ENCODE measurements at regions not wholly inside any gene's neighbourhood (a gene's known extent, or its start where the extent isn't known, plus 50 kb on each side); places are given as distances from the start of the nearest gene placed in this dataset.

DNA sequence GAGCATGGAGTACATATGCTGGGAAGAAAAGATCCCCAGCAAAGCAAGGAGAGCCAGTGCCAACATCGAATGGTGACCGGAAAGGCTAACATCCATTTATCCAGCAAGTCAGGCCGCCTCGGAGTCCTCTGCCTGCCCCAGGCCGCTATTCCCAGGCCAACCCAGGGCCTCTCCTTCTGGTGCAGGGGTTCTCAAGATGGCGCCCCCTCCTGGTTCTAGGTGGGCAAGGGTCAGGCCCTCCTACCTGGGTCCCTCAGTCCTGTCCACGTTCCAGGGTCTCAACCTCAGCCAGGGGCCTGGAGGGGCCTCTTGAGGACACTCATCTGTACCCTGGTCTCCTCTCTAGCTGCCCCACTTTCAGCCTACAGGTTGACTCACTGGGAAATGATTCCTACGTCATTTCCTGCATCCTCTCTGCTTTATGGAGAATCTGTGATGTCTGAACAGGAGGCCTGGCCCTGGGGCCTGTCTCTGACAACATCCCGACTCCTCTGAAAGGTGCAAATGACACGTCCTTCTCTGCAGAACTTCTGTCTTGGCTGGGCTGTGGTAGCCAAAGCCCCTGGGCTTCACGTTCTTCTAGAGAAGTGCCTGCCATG is 145.3 kb downstream of the PSMG1 start:
- intact Hi-C loops (cut with DNase I), result no loop called here
- no peak for DNase-seq
- no peak for ATAC-seq

DNA sequence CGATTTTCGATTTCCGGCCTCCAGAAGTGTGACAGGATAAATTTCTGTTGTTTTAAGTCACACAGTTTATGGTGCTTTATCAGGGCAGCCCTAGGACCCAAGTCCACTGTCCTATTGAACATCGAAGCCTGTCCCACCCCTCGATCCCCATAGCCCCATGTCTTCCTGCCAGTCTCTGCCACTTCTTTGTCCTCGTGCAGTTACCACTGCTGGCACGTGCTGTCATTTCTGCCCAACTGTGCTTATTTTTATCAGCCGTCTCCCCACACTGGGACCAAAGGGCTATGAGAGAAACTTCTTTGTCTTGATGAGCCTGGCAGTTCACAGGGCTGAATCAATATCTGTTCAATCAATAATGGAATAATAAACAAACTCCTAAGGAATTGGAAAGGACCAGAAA is 146.7 kb downstream of the PSMG1 start:
- ATAC-seq (no peak), DNase-seq (no peak)
- intact Hi-C loops (cut with DNase I), result no loop called here

DNA sequence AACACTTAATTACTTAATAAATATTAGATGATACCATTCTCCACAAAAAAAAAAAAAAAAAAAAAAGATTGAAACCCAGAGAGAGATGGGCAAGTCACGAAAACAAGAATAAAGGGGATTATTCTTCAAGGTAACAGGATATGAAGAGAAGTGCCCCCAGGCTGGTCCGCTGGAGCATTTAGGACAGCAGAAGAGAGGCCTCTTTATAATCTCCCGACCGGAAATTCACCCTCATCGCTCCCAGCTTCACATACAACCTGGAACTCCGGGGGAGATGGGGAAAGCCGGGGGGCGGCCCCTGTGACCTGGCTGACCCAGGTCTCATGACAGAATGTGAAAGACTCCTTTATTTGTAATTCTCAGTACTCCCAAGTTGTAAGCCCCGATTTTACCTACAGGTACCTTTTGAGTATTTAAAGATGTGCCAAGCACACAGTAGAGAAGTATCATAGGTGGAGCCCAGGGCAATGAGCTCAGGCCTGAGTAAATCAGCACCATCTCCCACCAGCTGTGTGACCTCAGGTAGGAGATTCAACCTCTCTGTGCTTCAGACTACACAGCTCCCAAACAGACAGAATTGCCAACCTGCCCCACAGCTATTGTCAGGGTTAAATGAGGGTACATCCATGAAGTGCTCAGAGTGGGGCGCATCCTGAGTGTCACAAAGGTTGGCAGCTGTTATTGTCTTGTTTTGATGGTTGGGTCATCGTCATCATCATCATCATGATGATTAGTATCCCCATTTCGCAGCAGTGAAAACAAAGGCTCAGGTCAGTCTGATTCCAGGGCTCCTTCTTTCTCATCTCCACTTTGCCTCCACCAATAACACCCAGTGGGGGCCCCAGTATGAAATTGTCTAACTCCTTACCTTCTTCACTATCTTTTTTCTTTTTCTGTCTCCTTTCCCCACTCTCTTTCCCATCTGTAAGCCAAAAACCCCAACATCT is 148.4 kb downstream of the PSMG1 start:
- ATAC-seq (no peak), DNase-seq (no peak)
- intact Hi-C loops (cut with DNase I), result no loop called here

DNA sequence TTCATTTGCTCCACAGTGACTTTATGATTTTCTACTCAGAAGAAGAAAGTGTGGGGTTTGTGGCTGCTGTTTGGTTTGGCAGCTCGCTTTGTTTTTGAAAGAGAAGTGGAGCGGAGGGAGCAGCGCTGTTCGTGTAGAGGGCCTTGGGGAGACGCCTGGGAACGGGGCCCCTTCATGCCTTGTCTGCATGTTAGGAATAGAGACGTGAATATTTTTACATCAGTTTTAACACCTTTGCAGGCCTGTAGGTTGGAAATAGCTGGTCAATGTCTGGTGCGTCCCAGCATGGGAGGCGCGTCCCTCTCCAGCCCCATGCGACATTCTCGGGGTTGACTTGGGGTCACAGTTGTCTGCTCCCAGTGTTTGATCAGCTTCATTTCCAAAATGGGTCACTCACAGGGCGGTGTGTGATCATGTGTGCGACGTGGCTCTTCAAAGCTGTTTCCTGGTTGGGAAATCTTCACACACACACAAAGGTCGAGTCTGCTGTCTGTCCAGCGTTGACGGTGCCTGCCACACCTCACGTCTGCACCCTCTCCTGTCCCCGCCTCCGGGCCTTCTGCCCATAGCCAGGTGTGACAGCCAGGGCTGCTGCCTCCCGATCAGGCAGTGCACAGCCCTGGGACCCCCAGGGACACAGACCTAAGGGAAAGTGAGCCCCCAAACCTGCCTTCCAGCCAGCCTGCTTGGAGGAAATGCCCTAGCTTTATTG is 149.2 kb downstream of the PSMG1 start:
- ATAC-seq, result peak; percentile 50 to 59
- intact Hi-C loops (cut with DNase I), result no loop called here
- peak; percentile 51 for DNase-seq

DNA sequence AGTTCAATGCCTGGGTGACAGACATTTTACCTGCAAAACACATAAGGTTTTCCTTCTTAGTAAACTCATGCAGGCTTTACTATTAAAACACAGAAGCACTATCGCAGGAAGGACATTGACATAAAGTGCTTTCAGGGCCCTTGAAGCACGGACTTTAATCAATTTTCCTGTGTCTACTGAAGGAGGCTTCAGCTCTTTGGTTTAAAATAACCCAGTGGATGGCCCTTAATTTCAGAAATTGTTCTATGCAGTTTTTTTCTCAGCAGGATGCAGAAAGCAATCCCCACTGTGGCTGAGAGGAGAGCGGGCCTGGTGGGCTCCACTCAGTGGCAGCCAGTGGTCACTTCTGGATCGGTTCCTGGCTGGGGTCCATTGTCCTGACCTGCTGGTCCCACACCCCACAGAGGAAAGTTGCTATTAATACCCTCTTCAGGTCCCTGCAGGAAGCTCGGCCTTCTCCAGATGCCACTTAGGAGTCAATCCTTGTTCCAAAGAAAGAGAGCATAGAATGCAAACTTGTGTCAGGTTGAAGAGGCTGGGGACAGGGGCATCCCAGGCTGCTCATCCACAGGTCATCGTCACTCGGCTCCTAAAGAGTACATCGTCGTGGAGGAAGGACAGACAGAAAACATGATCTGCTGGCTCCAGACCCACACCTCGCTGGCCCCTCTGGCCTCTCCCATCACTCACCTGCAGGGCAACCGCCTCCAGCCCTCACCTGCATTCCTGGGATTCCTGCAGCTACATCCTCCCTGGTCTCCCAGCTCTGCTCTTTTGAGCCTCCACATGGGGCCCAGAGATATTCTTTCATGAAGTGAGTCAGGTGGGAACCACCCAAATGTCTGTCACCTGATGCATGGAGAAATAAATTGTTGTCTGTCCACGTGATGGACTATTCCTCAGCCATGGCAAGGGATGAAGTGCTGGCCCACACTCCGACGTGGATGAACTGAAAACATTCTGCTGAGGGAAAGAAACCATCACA is 153.1 kb downstream of the PSMG1 start:
- DNase-seq (no peak), ATAC-seq (no peak)
- intact Hi-C loops (cut with DNase I), result no loop called here

DNA sequence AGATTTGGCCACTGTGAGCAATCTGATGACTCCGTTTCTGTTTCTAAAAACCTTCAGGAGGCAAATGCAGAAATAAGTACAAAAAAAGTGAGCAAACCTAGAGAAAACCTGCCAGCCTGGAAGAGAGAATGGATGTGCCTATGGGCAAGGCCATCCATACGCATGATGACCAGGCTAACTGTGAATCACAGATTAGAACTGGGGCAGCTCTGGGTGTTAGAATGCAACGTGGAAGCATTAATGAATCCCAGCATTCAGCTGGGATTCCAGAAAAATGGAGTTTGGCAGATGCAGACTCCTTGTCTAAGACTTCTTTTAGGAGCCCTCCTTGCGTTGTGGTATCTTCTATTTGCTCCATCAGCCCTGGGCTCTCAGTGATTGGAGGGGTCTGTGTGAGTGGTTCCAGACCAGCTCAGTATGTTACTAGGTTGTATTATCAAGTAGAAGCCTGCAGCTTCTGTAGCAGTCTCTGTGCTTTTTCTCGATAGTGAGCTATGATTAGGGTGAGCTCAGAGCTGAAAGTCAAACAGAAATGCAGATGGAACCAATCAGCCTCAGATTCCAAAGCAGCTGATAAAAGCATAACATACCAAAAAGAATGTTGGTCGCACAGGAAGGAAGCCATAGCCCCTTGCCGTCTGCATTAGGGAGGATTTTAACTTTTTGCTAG is 154.0 kb downstream of the PSMG1 start:
- ATAC-seq, result peak; percentile 38 to 49

DNA sequence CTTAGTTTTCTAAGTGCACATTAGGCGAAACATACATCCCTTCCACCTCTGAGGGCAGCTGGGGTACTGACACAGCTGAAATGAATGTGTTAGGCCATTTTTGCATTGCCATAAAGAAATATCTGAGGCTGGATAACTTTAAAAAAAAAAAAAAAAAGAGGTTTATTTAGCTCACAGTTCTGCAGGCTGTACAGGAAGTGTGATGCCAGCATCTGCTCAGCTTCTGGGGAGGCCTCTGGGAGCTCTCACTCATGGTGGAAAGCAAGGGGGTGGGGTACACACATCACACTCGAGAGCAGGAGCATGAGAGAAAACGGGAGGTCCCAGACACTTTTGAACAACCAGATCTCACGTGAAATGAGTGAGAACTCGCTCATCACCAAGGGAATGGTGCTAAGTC is 158.1 kb downstream of the PSMG1 start:
- ATAC-seq (no peak), DNase-seq (no peak)
- intact Hi-C loops (cut with DNase I), result no loop called here

More for the DNA sequence above, 154.0 kb downstream of the PSMG1 start:
- no peak for DNase-seq
- intact Hi-C loops (cut with DNase I), result no loop called here

DNA sequence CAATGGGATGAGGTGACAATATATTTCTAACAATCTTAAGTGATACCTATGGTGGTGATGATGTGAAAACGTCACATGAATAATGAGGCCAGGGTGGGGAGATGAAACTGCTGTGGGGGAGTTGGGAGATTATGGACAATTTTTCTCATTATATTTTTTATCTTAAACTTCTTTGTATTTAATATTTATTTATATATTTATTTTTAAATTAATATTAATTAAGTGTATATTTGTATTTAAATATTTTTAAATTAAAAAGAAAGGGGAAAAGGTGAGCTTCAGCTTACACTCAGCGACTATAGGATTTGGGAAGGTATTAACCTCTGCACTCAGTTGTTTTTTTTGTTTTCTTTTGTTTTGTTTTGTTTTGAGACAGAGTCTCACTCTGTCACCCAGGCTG is 158.7 kb downstream of the PSMG1 start:
- ATAC-seq (no peak), DNase-seq (no peak)
- intact Hi-C loops (cut with DNase I), result no loop called here

DNA sequence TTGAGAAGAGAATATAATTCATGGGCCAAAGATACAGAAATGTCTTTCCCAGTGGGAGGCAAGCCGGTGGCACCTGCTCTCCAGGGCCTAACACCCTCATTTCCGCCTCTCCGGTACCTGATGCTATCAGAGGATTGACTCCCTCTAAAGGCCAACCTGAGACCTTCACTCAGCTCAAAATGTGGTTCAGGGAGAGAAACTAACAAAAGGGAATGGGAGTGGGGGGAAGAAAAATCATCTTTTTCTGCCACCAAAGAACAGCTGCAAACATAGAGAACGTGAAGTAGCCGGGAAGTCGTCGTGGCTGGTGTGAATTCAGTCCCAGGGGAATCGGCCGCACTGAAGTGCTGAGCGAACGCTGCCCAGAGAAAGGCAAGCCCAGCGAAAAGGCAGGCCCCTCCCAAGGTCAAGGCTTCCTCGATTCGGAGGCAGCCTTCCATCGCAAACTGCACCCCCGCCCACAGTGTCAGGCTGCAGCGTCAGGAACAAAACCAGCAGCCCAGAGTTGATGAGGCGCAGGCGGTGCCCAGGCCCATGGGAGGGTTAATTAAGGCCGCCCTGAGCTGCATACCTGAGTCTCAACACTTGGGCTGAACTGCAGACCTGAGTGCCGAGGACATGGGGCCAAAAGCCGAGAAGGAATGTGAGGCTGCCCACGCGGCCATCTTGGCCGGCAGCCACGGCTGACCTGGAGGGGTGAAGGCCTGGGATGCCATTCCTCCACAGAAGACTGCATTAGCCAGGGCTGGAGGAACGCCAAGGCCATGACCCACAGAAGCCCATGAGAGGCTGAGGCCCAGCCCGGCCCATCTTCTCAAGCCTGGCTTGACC is 160.2 kb downstream of the PSMG1 start:
- intact Hi-C loops (cut with DNase I), result no loop called here
- peak; percentile 89 to 92 for ATAC-seq
- DNase-seq, result peak; percentile 79

DNA sequence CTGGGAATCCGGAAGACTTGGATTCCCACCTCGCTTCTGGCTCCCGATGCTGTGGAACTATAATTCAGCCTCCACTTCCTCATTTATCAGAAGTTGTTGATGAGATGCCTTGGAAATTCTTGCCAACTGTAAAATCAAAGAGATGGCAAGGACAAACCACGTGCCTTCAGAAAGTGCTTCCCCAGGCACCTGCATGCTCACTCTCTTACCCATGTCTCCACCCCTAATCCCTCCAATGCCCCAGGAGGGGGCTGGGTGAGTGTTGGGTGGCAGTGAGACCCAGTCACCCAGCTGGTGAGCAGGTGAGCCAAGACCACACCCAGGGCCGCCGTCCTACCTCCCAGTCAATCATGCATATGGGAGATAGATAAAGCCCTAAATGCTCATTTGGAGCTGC is 160.8 kb downstream of the PSMG1 start:
- ATAC-seq (no peak), DNase-seq (no peak)
- intact Hi-C loops (cut with DNase I), result no loop called here

DNA sequence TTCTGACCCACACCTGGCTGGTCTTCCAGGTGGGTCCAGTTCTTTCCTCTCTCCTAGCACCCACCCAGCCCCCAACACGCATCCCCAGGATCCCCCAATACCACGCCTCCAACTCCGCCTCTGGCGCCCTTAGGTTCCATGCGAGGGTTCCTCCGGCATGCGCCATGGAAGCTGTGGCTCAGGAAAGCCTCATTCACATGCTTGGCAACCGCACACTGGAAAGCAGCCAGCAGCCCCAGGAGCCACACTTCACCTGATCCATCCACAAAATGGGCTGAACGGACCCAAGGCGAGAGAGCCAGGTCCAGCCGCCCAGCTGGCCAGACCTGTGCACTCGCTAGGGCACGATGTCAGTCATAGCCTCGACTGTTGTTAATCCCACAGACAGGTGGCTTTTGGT is 161.2 kb downstream of the PSMG1 start:
- no peak for ATAC-seq

DNA sequence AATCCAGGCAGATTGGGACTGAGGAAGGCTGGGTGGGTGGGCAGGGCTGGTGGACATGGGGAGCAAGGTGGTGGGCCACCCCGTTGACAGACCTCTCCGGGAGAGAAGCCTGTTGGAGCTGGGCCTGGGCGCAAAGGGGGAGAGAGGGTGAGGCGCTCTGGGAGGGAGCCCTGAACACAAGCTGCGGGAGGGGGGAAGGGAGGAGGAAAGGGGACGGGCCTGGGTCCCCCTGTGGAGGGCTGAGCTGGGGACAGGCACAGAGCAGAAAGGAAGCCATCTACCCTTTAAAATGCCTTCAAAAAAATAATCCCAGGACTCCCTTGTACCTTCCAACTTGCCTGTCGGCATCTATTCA is 161.8 kb downstream of the PSMG1 start:
- DNase-seq (no peak), ATAC-seq (no peak)
- intact Hi-C loops (cut with DNase I), result no loop called here

More for the DNA sequence above, 161.2 kb downstream of the PSMG1 start:
- no peak for DNase-seq
- intact Hi-C loops (cut with DNase I), result no loop called here

DNA sequence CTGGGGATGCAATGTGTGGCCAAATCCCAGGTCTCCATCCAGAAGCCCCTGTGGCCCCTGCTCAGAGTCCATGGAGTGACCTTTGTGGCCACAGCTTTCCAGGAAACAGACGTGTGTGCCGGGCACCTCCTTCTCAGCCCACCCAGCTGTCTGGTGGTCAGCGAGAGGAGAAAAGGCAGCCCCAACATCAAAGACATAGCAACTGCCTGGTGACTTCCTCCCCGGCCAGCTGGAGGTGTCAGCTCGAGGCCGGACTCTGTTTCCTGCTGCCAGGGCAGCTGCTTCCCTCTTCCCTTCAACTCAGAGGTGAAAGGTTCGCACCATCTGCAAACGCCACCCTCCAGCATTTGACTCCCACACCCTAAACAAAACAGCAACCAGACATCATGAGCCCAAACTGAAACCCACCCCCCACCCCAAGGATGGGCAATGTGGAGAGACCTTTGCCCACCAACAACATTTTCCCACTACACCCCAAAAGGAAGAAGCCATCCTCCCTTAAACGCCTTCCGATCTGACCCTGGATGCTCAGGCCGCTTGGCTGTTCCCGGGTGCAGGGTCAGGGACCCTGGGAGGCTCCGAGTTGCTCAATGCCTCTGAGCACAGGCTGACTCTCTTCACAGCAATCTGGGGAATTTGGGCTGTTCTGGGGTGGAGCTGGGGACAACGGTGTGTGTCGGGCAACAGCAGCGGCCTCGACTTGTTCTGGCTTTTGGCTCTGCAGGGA is 162.3 kb downstream of the PSMG1 start:
- DNase-seq (peak; percentile 45), ATAC-seq (peak in 1 of 2 donors; percentile 20)
- intact Hi-C loops (cut with DNase I), result no loop called here

DNA sequence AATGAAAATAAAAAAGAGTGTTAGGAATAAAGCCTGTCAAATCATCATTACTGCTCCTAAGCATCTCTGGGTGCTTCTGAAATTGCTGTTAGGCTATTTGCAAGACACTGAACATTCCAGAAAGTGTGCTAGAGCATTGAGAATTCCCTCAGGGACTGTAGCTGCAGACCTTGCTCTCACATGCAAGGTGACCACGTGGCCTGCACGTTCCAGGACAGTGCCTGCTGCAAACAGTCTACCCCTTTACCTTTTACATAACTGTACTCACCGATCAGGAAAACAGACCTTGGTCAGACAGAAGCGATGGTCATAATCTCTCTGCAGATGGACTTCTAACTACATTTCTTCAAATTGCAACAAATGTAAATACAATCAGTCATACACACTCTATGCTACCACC is 164.5 kb downstream of the PSMG1 start:
- no peak for DNase-seq
- ATAC-seq, result no peak
- intact Hi-C loops (cut with DNase I), result no loop called here

DNA sequence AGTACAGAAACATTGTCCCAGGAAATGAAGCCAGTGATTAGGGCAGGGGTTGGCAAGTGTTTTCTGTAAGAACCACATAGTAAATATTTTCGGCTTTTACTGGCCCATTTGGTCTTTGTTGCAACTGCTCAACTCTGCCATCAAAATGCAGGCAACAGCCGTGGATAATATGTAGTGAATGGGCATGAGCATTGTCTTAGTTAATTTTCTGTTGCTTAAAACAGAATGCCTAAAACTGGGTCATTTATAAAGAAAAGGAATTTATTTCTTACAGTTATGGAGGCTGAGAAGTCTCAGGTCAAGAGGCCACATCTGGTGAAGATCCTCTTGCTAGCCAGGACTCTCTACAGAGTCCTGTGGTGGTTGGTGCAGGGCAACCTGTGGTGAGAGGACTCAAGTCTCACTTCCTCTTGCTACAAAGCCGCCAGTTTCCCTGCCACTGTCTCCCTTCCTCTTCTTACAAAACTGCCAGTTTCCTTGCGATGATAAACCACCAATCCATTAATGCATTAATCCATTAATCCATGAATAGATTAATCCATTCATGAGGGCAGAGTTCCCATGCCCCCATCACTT is 166.4 kb downstream of the PSMG1 start:
- intact Hi-C loops (cut with DNase I), result no loop called here
- DNase-seq (no peak), ATAC-seq (peak in 1 of 2 donors; percentile 37)

DNA sequence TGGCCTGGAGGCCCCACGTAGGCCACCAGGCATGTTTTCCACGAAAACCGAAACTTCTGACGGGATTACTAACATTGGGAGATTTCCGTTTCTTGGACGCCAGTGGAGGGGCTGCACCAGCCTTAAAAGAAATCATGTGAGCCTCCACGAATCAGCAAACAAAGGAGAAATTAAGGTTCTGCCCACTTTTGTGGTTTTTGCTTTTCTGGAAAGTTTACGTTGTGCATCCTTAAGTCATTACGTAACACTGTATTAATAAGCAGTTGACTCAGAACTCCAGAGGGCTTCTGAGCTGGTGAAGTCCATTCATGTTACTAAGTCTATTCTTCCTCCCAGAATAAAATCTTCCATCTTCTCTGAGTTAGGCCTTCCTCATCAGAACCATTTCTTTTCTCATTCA is 168.5 kb downstream of the PSMG1 start:
- DNase-seq (no peak), ATAC-seq (peak in 1 of 2 donors; percentile 59)
- intact Hi-C loops (cut with DNase I), result no loop called here

Measured in left cardiac atrium (tissue), 4 donors.